GM21723 (cell line): ENCODE measurements at regions not wholly inside any gene's neighbourhood (a gene's known extent, or its start where the extent isn't known, plus 50 kb on each side); places are given as distances from the start of the nearest gene placed in this dataset.

Experiments
- ATAC-seq: cut with Tn5 transposase; IDR thresholded peaks from one replicate; pipeline ENCODE4 v1.9.1; 2021; ENCODE audit warnings: mild to moderate bottlenecking, moderate library complexity; ENCODE audit not compliant: unreplicated experiment

- no peak for ATAC-seq
These were observed 415.3 kb downstream of the MAN2A1 start for GRCh38 chr5:110104726-110105669.

GRCh38 chr5:110105692-110106091 is 416.0 kb downstream of the MAN2A1 start:
- no peak for ATAC-seq

- ATAC-seq = no peak
These were observed 417.0 kb downstream of the MAN2A1 start for GRCh38 chr5:110106750-110107149.

DNA sequence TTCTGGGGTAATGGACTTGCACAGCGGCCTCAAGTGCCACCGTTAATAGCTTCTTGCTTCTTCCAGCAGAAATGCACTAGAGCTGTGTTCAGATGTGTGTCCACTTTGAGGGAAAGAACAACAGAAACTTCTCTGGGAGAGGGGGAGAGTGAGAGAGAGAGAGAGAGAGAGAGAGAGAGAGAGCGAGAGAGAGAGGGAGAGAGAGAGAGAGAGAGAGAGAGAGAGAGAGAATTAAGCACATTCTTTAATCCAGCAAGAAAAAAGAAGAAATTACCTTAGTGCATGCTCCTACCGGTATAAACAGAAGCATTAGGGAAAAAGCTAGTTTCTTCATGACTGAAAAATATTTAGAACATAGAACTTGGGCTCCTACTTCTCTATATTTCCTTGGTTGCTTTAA is 418.8 kb downstream of the MAN2A1 start:
- no peak for ATAC-seq

DNA sequence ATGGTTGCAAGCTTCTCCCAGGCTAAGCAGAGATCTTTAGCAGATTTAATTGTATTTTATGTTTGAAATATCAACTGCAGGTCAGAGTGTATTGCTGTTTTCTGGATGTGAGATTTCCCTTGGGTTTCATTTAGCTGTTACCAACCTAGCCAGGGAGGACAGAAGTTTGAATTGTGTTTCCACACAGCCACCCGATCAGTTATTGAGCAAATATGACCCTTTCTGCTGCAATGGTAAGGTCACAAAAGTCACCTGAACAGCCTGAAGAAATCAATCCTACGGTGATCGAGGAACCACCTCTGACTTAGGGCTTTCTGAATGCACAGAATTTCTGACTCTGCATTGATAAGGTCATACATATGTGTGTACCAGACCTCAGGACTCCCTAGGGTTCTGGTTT is 419.9 kb downstream of the MAN2A1 start:
- ATAC-seq = no peak

DNA sequence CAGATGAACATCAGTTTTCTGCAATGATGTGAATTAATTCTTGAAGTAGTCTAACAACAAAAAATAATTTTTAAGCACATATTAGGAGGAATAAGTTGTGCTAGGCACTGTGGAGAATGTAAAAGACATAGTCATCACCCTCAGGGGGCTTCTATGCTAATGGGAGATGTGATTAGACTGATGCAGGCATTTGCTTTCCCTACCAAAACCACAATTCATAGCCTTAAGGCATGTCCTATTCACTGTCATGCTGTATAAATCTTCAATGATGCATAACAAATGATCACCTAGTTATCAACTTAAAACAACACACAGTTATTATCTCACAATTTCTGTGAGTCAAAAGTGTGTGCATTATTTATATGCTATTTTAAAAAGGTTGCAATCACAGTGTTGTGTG is 422.6 kb downstream of the MAN2A1 start:
- ATAC-seq = no peak

- ATAC-seq = no peak
These were observed 425.8 kb downstream of the MAN2A1 start for GRCh38 chr5:110115503-110115902.

- ATAC-seq = no peak
These were observed 426.8 kb downstream of the MAN2A1 start for GRCh38 chr5:110116539-110116938.

DNA sequence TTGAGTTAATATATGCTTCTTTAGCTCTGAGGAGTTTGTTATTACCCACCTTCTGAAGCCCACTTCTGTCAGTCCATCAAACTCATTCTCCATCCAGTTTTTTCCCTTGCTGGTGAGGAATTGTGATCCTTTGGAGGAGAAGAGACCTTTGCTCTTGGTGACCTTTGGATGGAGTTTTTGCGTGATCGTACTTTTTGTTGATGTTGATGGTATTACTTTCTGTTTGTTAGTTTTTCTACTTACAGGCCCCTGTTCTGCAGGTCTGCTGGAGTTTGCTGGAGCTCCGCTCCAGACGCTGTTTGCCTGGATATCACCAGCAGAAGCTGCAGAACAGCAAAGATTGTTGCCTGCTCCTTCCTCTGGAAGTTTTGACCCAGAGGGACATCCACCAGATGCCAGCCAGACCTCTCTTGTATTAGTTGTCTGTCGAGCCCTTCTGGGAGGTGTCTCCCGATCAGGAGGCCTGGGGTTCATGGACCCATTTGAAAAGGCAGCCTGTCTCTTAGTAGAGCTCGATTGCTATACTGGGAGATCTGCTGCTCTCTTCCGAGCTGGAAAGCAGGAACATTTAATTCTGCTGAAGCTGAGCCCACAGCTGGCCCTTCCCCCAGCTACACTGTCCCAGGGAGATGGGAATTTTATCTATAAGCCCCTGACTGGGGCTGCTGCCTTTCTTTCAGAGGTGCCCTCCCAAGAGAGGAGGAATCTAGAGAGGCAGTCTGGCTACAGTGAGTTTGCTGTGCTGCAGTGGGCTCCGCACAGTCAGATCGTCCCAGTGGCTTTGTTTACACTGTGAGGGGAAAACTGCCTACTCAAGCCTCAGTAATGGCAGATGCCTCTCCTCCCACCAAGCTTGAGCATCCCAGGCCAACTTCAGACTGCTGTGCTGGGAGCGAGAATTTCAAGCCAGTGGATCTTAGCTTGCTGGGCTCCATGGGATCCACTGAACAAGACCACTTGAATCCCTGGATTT is 445.5 kb downstream of the MAN2A1 start:
- ATAC-seq = no peak

DNA sequence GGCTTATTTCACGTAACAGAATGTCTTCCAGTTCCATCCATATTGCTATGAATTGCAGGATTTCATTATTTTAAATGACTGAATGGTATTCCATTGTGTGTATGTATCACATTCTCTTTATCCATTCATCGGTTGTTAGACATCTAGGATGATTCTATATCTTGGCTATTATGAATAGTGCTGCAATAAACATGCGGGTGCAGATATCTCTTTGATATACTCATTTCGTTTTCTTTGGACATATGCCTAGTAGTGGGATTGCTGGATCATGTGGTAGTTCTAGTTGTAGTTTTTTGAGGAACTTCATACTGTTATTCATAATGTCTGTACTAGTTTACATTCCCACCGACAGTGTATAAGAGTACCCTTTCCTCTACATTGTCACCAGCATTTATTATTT is 460.5 kb downstream of the MAN2A1 start:
- ATAC-seq = no peak

GRCh38 chr5:110159202-110159601 is 469.5 kb downstream of the MAN2A1 start:
- ATAC-seq = no peak

- ATAC-seq = no peak
These were observed 471.4 kb downstream of the MAN2A1 start for GRCh38 chr5:110161162-110161561.

DNA sequence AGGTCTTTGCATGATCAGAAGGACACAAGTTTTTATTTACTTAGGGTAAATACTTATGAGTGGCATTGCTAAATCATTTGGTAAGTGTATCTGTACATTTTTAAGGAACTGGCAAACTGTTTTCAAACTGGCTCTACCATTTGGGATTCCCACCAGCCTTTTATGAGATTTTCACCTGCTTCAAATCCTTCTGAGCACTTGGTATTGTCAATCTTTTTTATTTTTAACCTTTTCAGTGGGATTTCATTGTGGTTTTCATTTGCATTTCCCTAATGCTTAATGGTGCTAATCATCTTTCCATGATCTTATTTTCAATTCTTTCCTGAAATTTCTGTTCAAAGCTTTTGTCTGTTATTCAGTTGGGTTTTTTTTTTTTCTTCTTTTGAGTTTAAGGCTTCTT is 475.6 kb downstream of the MAN2A1 start:
- no peak for ATAC-seq

- ATAC-seq = no peak
These were observed 477.7 kb downstream of the MAN2A1 start for GRCh38 chr5:110167384-110167783.

GRCh38 chr5:110169461-110169860 is 479.7 kb downstream of the MAN2A1 start:
- ATAC-seq = no peak

DNA sequence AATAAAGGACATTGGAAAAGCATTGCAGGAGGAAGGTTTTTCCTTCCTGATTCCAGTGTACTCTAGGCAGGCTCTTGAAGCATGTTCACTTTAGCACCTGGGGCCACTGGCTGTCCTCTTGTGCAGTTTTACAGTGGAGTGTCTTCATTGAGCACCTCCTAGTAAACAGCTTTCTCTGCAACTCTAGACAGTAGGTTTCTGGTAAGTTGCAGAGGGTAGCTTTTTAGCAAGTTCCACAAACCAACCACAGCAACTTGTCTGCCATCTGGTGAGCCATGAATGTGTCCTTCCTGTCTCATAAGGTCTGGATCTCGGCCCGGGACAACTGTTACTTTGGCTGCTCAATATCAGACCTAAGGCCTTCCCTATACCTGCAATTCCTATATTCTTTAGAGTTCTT is 488.0 kb downstream of the MAN2A1 start:
- no peak for ATAC-seq

DNA sequence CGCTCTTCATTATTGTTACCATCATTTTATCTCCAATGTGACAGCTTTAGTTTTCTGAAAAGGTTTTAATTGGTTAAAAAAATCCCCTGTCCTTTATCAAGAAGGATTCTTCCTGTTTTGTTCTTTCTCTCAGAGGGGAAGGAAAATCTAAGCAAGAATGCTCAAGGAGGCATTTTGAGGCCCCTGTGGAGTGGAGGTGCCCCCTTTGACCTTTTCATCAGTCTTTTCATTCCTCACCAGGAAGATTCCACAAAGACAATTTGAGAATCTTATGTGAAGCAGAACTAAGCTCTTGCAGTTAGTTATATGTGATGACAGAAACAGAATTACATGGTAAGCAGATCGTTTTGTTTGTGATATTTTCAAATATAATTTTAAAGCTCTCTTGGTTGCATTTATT is 489.6 kb downstream of the MAN2A1 start:
- ATAC-seq = no peak

GRCh38 chr5:110194191-110194590 is 504.5 kb downstream of the MAN2A1 start:
- ATAC-seq = no peak

DNA sequence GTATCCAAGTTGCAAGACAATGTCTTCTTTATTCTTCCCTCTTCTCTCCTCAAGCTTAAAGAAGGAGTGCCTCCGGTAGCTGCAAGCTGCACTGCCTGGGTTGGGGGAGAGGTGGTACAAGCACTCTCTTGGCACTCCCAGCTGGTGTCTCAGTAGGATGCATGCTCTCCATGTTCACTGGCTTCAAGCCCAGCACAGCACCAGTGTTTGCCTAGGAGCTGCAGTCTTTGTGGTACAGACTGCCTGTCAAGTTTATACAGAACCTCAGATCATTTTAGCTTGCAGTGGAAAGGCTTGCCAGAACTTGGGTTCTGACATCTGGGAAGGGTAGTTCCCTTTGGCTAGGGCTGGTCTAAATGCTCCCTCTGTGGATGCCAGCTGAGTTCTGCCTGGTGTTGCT is 505.6 kb downstream of the MAN2A1 start:
- ATAC-seq = no peak

GRCh38 chr5:110201791-110202190 is 512.1 kb downstream of the MAN2A1 start:
- ATAC-seq = no peak

DNA sequence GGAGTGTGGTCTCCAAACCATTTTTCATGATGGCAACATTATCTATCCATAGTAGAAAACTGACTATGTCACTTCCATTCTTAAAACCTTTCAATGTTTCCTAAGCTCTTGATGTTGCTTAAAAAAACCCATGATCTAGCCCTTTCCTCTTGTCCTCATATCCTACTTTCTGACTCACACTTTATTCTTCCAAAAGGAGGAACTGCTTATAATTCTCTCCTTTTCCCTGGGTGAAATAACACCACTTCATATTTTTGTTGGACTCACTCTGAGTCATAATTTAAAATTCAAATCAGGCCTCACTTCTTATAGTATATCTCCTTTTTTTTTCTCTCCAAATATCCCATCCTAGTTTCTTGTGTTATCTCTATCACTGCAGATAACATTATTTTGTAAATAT is 513.9 kb downstream of the MAN2A1 start:
- no peak for ATAC-seq

DNA sequence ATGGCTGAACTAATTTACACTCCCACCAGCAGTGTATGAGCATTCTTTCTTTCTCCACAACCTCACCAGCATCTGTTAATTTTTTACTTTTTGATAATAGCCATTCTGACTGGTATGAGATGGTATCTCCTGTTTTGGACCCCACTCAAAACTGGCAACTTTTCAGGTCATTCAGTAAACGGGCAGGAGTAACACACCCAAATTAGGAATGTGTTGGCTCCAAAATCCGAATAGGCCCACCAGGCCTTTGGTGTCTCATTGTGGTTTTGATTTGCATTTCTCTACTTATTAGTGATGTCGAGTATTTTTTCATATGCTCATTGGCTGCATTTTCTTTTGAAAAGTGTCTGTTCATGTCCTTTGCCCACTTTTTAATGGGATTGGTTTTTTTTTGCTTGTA is 517.1 kb downstream of the TMEM232 start:
- ATAC-seq = no peak
